Ascending aorta (tissue), 2 donors: ENCODE measurements at regions not wholly inside any gene's neighbourhood (a gene's known extent, or its start where the extent isn't known, plus 50 kb on each side); places are given as distances from the start of the nearest gene placed in this dataset.

Experiments
- DNase-seq, 2 donors: peaks; one replicate each; pipeline ENCODE4 v3.0.0-alpha.2; 2019; ENCODE audit warnings: low spot score in 2 of 2
- H3K27ac ChIP-seq, 2 donors: fragments of 200-600 bp; sonication (generic); one replicate each; pipeline ENCODE4 v1.5.1; 2016 to 2017; ENCODE audit warnings: mild to moderate bottlenecking in 1 of 2
- H3K27me3 ChIP-seq: fragments of 200-600 bp; sonication (generic); one replicate; pipeline ENCODE4 v1.5.1; 2017
- H3K36me3 ChIP-seq, 2 donors: fragments of 200-600 bp; sonication (generic); one replicate each; pipeline ENCODE4 v1.5.1; 2016
- H3K4me1 ChIP-seq, 2 donors: fragments of 200-600 bp; sonication (generic); one replicate each; pipeline ENCODE4 v1.5.1; 2016 to 2017; ENCODE audit warnings: mild to moderate bottlenecking in 1 of 2
- H3K4me3 ChIP-seq, 2 donors: fragments of 200-600 bp; sonication (generic); one replicate each; pipeline ENCODE4 v1.5.1; 2016 to 2017; ENCODE audit warnings: mild to moderate bottlenecking in 1 of 2
- H3K9me3 ChIP-seq, 2 donors: fragments of 200-600 bp; sonication (generic); one replicate each; pipeline ENCODE4 v1.5.1; 2016
- intact Hi-C: fragments of 100-400 bp; cut with DNase I; formaldehyde crosslinking; loops from one replicate; pipeline ENCODE4 v1.15.1; 2023
- TF ChIP-seq, protein P1 (sequence below), 3 experiments: fragments of 200-600 bp in 2 of 3; fragments of 450-650 bp in 1 of 3; sonication (generic) in 2 of 3; IDR thresholded peaks; one replicate each; pipeline ENCODE4 v1.5.1; 2016 to 2019; ENCODE audit warnings: antibody characterized with exemption in 3 of 3, mild to moderate bottlenecking in 1 of 3, moderate library complexity in 1 of 3

DNA sequence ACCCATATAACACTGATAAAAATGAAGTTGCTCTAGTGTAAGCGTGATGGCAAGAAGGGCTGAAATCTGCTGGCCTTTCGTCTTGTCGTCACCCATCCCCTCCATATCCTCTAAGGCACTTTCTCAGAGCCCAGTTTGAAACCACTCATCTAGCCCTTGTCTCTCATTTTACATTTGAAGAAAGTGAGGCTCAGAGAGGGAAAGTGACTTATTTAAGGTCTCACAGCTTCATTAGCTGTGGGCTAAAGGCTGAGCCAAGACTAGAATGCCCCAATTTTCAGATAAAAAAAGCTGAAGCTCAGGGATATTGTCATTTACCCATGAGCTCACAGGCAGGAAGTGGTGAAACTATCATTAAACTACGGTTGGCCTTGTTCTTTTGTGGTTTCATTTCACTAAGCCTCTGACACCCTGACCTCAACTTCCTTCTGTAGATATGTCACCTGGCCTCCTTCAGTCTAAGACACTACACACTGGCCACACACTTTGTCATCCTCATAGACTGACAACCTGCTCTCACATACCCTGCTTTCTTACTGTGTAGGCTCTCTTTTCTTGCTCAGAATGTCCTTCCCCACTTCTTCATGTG, 176.7 kb upstream of the DMAC1 start:
- TF ChIP-seq, protein P1, sequence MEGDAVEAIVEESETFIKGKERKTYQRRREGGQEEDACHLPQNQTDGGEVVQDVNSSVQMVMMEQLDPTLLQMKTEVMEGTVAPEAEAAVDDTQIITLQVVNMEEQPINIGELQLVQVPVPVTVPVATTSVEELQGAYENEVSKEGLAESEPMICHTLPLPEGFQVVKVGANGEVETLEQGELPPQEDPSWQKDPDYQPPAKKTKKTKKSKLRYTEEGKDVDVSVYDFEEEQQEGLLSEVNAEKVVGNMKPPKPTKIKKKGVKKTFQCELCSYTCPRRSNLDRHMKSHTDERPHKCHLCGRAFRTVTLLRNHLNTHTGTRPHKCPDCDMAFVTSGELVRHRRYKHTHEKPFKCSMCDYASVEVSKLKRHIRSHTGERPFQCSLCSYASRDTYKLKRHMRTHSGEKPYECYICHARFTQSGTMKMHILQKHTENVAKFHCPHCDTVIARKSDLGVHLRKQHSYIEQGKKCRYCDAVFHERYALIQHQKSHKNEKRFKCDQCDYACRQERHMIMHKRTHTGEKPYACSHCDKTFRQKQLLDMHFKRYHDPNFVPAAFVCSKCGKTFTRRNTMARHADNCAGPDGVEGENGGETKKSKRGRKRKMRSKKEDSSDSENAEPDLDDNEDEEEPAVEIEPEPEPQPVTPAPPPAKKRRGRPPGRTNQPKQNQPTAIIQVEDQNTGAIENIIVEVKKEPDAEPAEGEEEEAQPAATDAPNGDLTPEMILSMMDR (IDR thresholded peaks at IDR 0.05): no peak

DNA sequence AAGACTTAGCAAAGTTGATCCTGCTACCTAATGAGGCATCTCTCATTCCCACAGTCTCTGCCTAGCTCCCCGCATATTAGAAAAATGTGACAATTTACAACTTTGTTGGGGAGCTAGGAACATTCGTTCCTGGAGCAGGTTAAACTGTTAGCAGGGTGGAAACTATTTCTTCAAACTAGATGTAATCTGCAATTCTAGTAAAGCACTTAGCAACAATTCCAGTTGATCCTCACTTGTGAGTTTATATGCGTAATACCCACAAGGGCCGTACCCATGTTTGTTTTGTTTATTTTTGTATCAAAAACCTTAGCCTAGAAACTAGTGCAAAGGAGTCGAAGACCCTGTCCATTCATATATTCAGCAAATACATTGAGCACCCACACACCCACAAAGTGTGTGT, 175.8 kb upstream of the DMAC1 start:
- Histone ChIP-seq H3K4me3 (no peak overlapping the region), H3K27ac (no peak overlapping the region), H3K4me1 (no peaks in the 10 kb centered on the region), H3K9me3 (no peaks in the 10 kb centered on the region), H3K36me3 (no peaks in the 10 kb centered on the region), H3K27me3 (no peaks in the 10 kb centered on the region)
- intact Hi-C loops: no loop called here
- TF ChIP-seq, protein P1 (IDR thresholded peaks at IDR 0.05): no peak
- DNase-seq: no peak

More for the DNA sequence above, 176.7 kb upstream of the DMAC1 start:
- Histone ChIP-seq H3K27ac (no peak overlapping the region), H3K4me1 (no peaks in the 10 kb centered on the region), H3K9me3 (no peaks in the 10 kb centered on the region), H3K4me3 (no peak overlapping the region), H3K27me3 (no peaks in the 10 kb centered on the region), H3K36me3 (no peaks in the 10 kb centered on the region)
- intact Hi-C loops: no loop called here
- DNase-seq: no peak

DNA sequence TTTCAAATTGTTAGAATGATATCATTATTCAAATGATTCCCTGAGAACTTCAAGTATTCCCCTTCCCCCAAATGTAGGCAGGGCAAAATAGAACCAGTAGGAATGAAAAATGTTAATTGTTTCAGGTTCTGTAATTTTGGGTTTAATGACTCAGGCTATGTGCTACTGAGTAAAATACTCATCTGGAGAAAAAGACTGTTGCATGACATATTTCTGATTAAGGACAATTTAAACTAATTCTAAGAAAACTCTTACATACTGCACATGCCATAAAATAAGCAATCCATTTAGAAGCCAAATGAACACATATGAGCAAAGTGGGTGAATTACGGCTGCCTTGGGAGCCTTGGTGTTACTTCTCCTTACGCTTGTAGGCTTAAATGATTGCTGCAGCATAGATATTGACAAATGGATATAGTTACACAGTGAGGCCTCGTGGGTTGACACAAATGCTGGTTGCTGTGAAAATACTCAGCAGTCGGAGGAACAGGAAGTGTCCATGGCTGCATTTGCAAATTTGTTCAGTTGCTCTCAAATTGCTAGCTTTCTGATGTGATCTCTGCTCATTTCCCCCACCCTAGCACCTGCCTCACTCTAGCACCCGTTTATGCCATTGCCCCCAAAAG, 174.9 kb upstream of the DMAC1 start:
- H3K4me1 ChIP-seq: no peaks in the 10 kb centered on the region
- no peaks in the 10 kb centered on the region for H3K27me3 ChIP-seq
- H3K4me3 ChIP-seq: no peak overlapping the region
- no peaks in the 10 kb centered on the region for H3K9me3 ChIP-seq
- no peak for DNase-seq
- intact Hi-C loops: no loop called here
- TF ChIP-seq, protein P1 (IDR thresholded peaks at IDR 0.05): no peak
- no peaks in the 10 kb centered on the region for H3K36me3 ChIP-seq
- H3K27ac ChIP-seq: no peak overlapping the region

DNA sequence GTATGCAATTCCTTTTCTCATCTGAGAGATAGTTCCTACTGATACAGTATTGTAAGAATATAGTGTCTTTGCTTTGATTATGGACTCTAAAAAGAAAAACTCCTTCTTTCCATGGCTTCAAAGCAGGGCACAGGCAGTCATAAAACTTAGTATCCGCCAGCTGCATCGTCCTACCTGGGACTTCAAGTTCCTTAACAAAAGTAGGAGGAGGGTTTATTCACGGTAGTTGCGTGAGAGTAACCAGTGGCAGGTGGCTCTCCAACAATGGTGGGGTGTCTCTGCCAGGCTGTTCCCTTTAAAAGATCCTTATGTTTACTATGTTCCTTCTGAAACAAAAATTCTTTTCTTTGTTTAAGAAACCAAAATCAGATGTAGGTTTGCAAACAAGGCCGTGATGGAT, 173.5 kb upstream of the DMAC1 start:
- DNase-seq: no peak
- Histone ChIP-seq H3K9me3 (no peaks in the 10 kb centered on the region), H3K27ac (no peak overlapping the region), H3K4me1 (no peaks in the 10 kb centered on the region), H3K4me3 (no peak overlapping the region), H3K27me3 (no peaks in the 10 kb centered on the region), H3K36me3 (no peaks in the 10 kb centered on the region)
- intact Hi-C loops: no loop called here
- TF ChIP-seq, protein P1 (IDR thresholded peaks at IDR 0.05): no peak

DNA sequence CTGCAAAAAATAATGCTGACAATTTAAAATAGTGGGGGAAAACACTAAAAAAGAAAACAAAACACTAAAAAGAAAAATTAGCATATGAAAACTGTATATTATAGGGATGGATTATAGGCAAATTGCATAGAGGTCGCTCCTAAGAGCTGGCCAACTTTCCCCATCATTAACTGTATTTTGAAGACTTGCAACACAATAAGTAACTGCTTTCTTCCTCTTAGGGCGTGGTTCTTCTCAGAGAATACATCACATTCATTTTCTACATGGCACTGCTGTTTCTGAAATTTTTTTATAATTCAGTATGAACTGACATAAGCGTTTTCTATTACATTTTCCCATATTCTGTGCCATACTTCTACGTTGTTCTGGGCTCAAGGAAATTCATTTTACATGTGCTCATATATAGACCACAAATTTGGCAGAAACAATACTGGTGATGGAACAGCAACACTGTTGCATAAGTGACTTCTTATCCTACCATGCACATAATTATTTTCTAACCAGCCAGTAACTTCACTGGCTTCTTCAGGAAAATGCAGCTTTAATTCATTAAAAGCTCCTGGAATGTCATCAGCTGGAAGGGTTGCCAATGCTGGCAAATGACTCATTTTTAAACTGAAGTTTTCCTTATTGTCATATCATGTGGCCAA, 171.2 kb upstream of the DMAC1 start:
- H3K27ac ChIP-seq: no peak overlapping the region
- intact Hi-C loops: no loop called here
- H3K36me3 ChIP-seq: no peaks in the 10 kb centered on the region
- no peak for DNase-seq
- no peaks in the 10 kb centered on the region for H3K4me1 ChIP-seq
- TF ChIP-seq, protein P1 (IDR thresholded peaks at IDR 0.05): no peak
- H3K27me3 ChIP-seq: no peaks in the 10 kb centered on the region
- H3K4me3 ChIP-seq: no peak overlapping the region
- H3K9me3 ChIP-seq: no peaks in the 10 kb centered on the region
